ENCODE measurements at regions not wholly inside any gene's neighbourhood (a gene's known extent, or its start where the extent isn't known, plus 50 kb on each side); places are given as distances from the start of the nearest gene placed in this dataset.

GRCh38 chr3:22569570-22569969 lies 633.6 kb upstream of the UBE2E2 start:
- H4K20me1 ChIP-seq (ENCODE audit: insufficient read depth, low read length) = no peaks in the 10 kb centered on the region
- H3K79me2 ChIP-seq (ENCODE audit: insufficient read depth, low read length) = no peaks in the 10 kb centered on the region
- H3K4me3 ChIP-seq (ENCODE audit: insufficient read depth, low read length) = no peak overlapping the region
- H3K27me3 ChIP-seq (ENCODE audit: insufficient read depth, low read length) = no peaks in the 10 kb centered on the region
- no peak overlapping the region for H3K4me2 ChIP-seq (ENCODE audit: insufficient read depth, low read length)
- no peak overlapping the region for H2AFZ ChIP-seq (ENCODE audit: low read length)
- no peak overlapping the region for H3K27ac ChIP-seq (ENCODE audit: low read depth, low read length)
- DNase-seq (ENCODE audit: insufficient read length, low spot score, missing footprints) = no peak
- H3K4me1 ChIP-seq (ENCODE audit: insufficient read depth, low read length) = no peaks in the 10 kb centered on the region
- no peak for TF ChIP-seq CTCF (IDR thresholded peaks at IDR 0.05; ENCODE audit: extremely low read depth, low read depth, low read length)
- H3K9me3 ChIP-seq (ENCODE audit: low read depth, low read length) = no peaks in the 10 kb centered on the region
- no peaks in the 10 kb centered on the region for H3K36me3 ChIP-seq (ENCODE audit: insufficient read depth, low read length)

GRCh38 chr3:22581007-22581406 lies 622.1 kb upstream of the UBE2E2 start:
- no peak for DNase-seq (ENCODE audit: insufficient read length, low spot score, missing footprints)
- H3K4me2 ChIP-seq (ENCODE audit: insufficient read depth, low read length) = no peak overlapping the region
- H3K4me3 ChIP-seq (ENCODE audit: insufficient read depth, low read length) = no peak overlapping the region
- no peak overlapping the region for H2AFZ ChIP-seq (ENCODE audit: low read length)
- H4K20me1 ChIP-seq (ENCODE audit: insufficient read depth, low read length) = no peaks in the 10 kb centered on the region
- no peaks in the 10 kb centered on the region for H3K79me2 ChIP-seq (ENCODE audit: insufficient read depth, low read length)
- no peak for TF ChIP-seq CTCF (IDR thresholded peaks at IDR 0.05; ENCODE audit: extremely low read depth, low read depth, low read length)
- H3K27ac ChIP-seq (ENCODE audit: low read depth, low read length) = no peak overlapping the region
- H3K36me3 ChIP-seq (ENCODE audit: insufficient read depth, low read length) = no peaks in the 10 kb centered on the region
- H3K9me3 ChIP-seq (ENCODE audit: low read depth, low read length) = no peaks in the 10 kb centered on the region
- no peaks in the 10 kb centered on the region for H3K27me3 ChIP-seq (ENCODE audit: insufficient read depth, low read length)
- H3K4me1 ChIP-seq (ENCODE audit: insufficient read depth, low read length) = no peaks in the 10 kb centered on the region

- no peak for DNase-seq (ENCODE audit: insufficient read length, low spot score, missing footprints)
- no peaks in the 10 kb centered on the region for H3K79me2 ChIP-seq (ENCODE audit: insufficient read depth, low read length)
- no peaks in the 10 kb centered on the region for H3K27me3 ChIP-seq (ENCODE audit: insufficient read depth, low read length)
- no peak overlapping the region for H2AFZ ChIP-seq (ENCODE audit: low read length)
- H3K4me2 ChIP-seq (ENCODE audit: insufficient read depth, low read length) = no peak overlapping the region
- TF ChIP-seq CTCF (IDR thresholded peaks at IDR 0.05; ENCODE audit: extremely low read depth, low read depth, low read length) = no peak
- no peaks in the 10 kb centered on the region for H3K4me1 ChIP-seq (ENCODE audit: insufficient read depth, low read length)
- H3K27ac ChIP-seq (ENCODE audit: low read depth, low read length) = no peak overlapping the region
- H4K20me1 ChIP-seq (ENCODE audit: insufficient read depth, low read length) = no peaks in the 10 kb centered on the region
- no peak overlapping the region for H3K4me3 ChIP-seq (ENCODE audit: insufficient read depth, low read length)
- H3K9me3 ChIP-seq (ENCODE audit: low read depth, low read length) = no peaks in the 10 kb centered on the region
- H3K36me3 ChIP-seq (ENCODE audit: insufficient read depth, low read length) = no peaks in the 10 kb centered on the region
Observed at GRCh38 chr3:22582266-22582665, 620.9 kb upstream of the UBE2E2 start.

- no peak overlapping the region for H3K27ac ChIP-seq (ENCODE audit: low read depth, low read length)
- TF ChIP-seq CTCF (IDR thresholded peaks at IDR 0.05; ENCODE audit: extremely low read depth, low read depth, low read length) = no peak
Observed at GRCh38 chr3:22585504-22585903, 617.6 kb upstream of the UBE2E2 start.

More at GRCh38 chr3:22585504-22585903, 617.6 kb upstream of the UBE2E2 start:
- no peaks in the 10 kb centered on the region for H3K4me1 ChIP-seq (ENCODE audit: insufficient read depth, low read length)
- no peaks in the 10 kb centered on the region for H3K36me3 ChIP-seq (ENCODE audit: insufficient read depth, low read length)
- no peaks in the 10 kb centered on the region for H4K20me1 ChIP-seq (ENCODE audit: insufficient read depth, low read length)
- H3K27me3 ChIP-seq (ENCODE audit: insufficient read depth, low read length) = no peaks in the 10 kb centered on the region
- DNase-seq (ENCODE audit: insufficient read length, low spot score, missing footprints) = no peak
- no peak overlapping the region for H2AFZ ChIP-seq (ENCODE audit: low read length)
- no peak overlapping the region for H3K4me2 ChIP-seq (ENCODE audit: insufficient read depth, low read length)
- H3K4me3 ChIP-seq (ENCODE audit: insufficient read depth, low read length) = no peak overlapping the region
- no peaks in the 10 kb centered on the region for H3K9me3 ChIP-seq (ENCODE audit: low read depth, low read length)
- no peaks in the 10 kb centered on the region for H3K79me2 ChIP-seq (ENCODE audit: insufficient read depth, low read length)
